ENCODE measurements at regions not wholly inside any gene's neighbourhood (a gene's known extent, or its start where the extent isn't known, plus 50 kb on each side); places are given as distances from the start of the nearest gene placed in this dataset.

- H3K4me3 Mint-ChIP-seq = no peak overlapping the region
- no peak overlapping the region for H3K14ac ChIP-seq (ENCODE audit: insufficient read depth, low read length)
- H3K79me1 ChIP-seq (ENCODE audit: insufficient read depth, low read depth, low read length, poor library complexity, severe bottlenecking) = no peaks in the 10 kb centered on the region
- H3K9me3 ChIP-seq (ENCODE audit: control insufficient read depth, low read depth, low read length) = no peaks in the 10 kb centered on the region
- H3K4ac ChIP-seq (ENCODE audit: low read depth, low read length) = no peak overlapping the region
- TF ChIP-seq, protein P1, sequence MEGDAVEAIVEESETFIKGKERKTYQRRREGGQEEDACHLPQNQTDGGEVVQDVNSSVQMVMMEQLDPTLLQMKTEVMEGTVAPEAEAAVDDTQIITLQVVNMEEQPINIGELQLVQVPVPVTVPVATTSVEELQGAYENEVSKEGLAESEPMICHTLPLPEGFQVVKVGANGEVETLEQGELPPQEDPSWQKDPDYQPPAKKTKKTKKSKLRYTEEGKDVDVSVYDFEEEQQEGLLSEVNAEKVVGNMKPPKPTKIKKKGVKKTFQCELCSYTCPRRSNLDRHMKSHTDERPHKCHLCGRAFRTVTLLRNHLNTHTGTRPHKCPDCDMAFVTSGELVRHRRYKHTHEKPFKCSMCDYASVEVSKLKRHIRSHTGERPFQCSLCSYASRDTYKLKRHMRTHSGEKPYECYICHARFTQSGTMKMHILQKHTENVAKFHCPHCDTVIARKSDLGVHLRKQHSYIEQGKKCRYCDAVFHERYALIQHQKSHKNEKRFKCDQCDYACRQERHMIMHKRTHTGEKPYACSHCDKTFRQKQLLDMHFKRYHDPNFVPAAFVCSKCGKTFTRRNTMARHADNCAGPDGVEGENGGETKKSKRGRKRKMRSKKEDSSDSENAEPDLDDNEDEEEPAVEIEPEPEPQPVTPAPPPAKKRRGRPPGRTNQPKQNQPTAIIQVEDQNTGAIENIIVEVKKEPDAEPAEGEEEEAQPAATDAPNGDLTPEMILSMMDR (conservative IDR thresholded peaks at IDR 0.05) = no peak
- no peak overlapping the region for H2BK5ac ChIP-seq (ENCODE audit: insufficient read length, low read length)
- no peak overlapping the region for H3K18ac ChIP-seq (ENCODE audit: insufficient read length, low read depth, low read length)
- H3K4me2 ChIP-seq (ENCODE audit: insufficient read depth, insufficient read length, low read length) = no peak overlapping the region
- no CpG with 5 or more reads among the region's 1 CpG for WGBS (ENCODE audit: extremely low coverage, insufficient read length, low lambda C conversion rate)
- no peak overlapping the region for H3K27ac ChIP-seq (ENCODE audit: insufficient read length, low read depth, low read length)
- H4K5ac ChIP-seq (ENCODE audit: insufficient read length, low read depth, low read length) = no peak overlapping the region
- no peaks in the 10 kb centered on the region for H3K23me2 ChIP-seq (ENCODE audit: insufficient read length, low read depth, low read length, poor library complexity, severe bottlenecking)
- H3K4me1 ChIP-seq (ENCODE audit: insufficient read depth, low read length) = no peaks in the 10 kb centered on the region
- H2BK20ac ChIP-seq (ENCODE audit: low read depth, low read length, poor library complexity, severe bottlenecking) = no peak overlapping the region
- no peaks in the 10 kb centered on the region for H3K9me3 Mint-ChIP-seq
- no peak overlapping the region for H4K91ac ChIP-seq (ENCODE audit: insufficient read length, low read depth, low read length)
- no peak for DNase-seq
- H3K27ac Mint-ChIP-seq = no peak overlapping the region
- H3K23ac ChIP-seq (ENCODE audit: insufficient read length, low read depth, low read length) = no peak overlapping the region
- no peaks in the 10 kb centered on the region for H3K36me3 Mint-ChIP-seq (ENCODE audit: insufficient read depth in 1 of 3, low read depth in 3 of 3)
- no peaks in the 10 kb centered on the region for H4K20me1 ChIP-seq (ENCODE audit: control insufficient read depth, insufficient read depth, insufficient read length)
- no peaks in the 10 kb centered on the region for H3K4me1 Mint-ChIP-seq
- no peak overlapping the region for H4K8ac ChIP-seq (replicated peaks; ENCODE audit: insufficient read length, low read depth, low read length)
- H3K27me3 ChIP-seq (ENCODE audit: insufficient read depth, low read length) = no peaks in the 10 kb centered on the region
- no peak overlapping the region for H3K56ac ChIP-seq (ENCODE audit: insufficient read length, low read depth, low read length)
- no peak overlapping the region for H3T11ph ChIP-seq (ENCODE audit: low read length)
- H2AFZ ChIP-seq (ENCODE audit: low read length) = no peak overlapping the region
- no peaks in the 10 kb centered on the region for H3K79me2 ChIP-seq (ENCODE audit: insufficient read depth, low read length)
- H2BK120ac ChIP-seq (ENCODE audit: low read depth, low read length, poor library complexity, severe bottlenecking) = no peak overlapping the region
- H3K27me3 Mint-ChIP-seq (ENCODE audit: low read depth) = no peaks in the 10 kb centered on the region
- H2BK12ac ChIP-seq (ENCODE audit: insufficient read length, low read depth, low read length) = no peak overlapping the region
- H2AK5ac ChIP-seq (ENCODE audit: insufficient read length, low read length) = no peak overlapping the region
- no peak overlapping the region for H3K9ac ChIP-seq (ENCODE audit: extremely low read depth, insufficient read length, low read length)
- no peak overlapping the region for H2BK15ac ChIP-seq (ENCODE audit: low read depth, low read length)
These were observed 84.4 kb downstream of the CYRIA start for GRCh38 chr2:16581241-16581640.

All from H9 (cell line).